Inferior parietal cortex (tissue), 1 donor: ENCODE measurements at regions not wholly inside any gene's neighbourhood (a gene's known extent, or its start where the extent isn't known, plus 50 kb on each side); places are given as distances from the start of the nearest gene placed in this dataset.

Experiments used
- DNase-seq: peaks from one replicate; pipeline ENCODE4 v3.0.0-alpha.2; 2016; ENCODE audit errors: extremely low spot score

GRCh38 chr11:127157225-127157624 lies 156.7 kb upstream of the KIRREL3 start:
- no peak for DNase-seq

- DNase-seq: no peak
Measured at GRCh38 chr11:127149410-127149809, 148.8 kb upstream of the KIRREL3 start.

GRCh38 chr11:127143251-127143650 lies 142.7 kb upstream of the KIRREL3 start:
- no peak for DNase-seq

- no peak for DNase-seq
Measured at GRCh38 chr11:127138613-127139012, 138.0 kb upstream of the KIRREL3 start.

- no peak for DNase-seq
Measured at GRCh38 chr11:127137771-127138280, 137.3 kb upstream of the KIRREL3 start.

- no peak for DNase-seq
Measured at GRCh38 chr11:127136438-127136837, 135.9 kb upstream of the KIRREL3 start.

GRCh38 chr11:127135256-127135655 lies 134.7 kb upstream of the KIRREL3 start:
- no peak for DNase-seq

GRCh38 chr11:127133061-127133460 lies 132.5 kb upstream of the KIRREL3 start:
- DNase-seq: no peak

- DNase-seq: no peak
Measured at GRCh38 chr11:127130321-127130720, 129.8 kb upstream of the KIRREL3 start.

GRCh38 chr11:127126986-127127385 lies 126.4 kb upstream of the KIRREL3 start:
- DNase-seq: no peak

GRCh38 chr11:127119356-127119755 lies 118.8 kb upstream of the KIRREL3 start:
- DNase-seq: no peak

- no peak for DNase-seq
Measured at GRCh38 chr11:127118811-127119210, 118.2 kb upstream of the KIRREL3 start.

- no peak for DNase-seq
Measured at GRCh38 chr11:127117231-127117739, 116.7 kb upstream of the KIRREL3 start.

GRCh38 chr11:127115844-127116243 lies 115.3 kb upstream of the KIRREL3 start:
- DNase-seq: no peak

GRCh38 chr11:127114035-127114434 lies 113.5 kb upstream of the KIRREL3 start:
- no peak for DNase-seq

- DNase-seq: no peak
Measured at GRCh38 chr11:127110542-127110941, 110.0 kb upstream of the KIRREL3 start.

- no peak for DNase-seq
Measured at GRCh38 chr11:127109796-127110480, 109.4 kb upstream of the KIRREL3 start.

- no peak for DNase-seq
Measured at GRCh38 chr11:127108838-127109237, 108.3 kb upstream of the KIRREL3 start.

- no peak for DNase-seq
Measured at GRCh38 chr11:127106938-127107337, 106.4 kb upstream of the KIRREL3 start.

- no peak for DNase-seq
Measured at GRCh38 chr11:127105593-127106541, 105.3 kb upstream of the KIRREL3 start.

GRCh38 chr11:127103586-127104388 lies 103.2 kb upstream of the KIRREL3 start:
- no peak for DNase-seq

GRCh38 chr11:127098684-127099083 lies 98.1 kb upstream of the KIRREL3 start:
- no peak for DNase-seq
